HCT116 (cell line): ENCODE measurements at regions not wholly inside any gene's neighbourhood (a gene's known extent, or its start where the extent isn't known, plus 50 kb on each side); places are given as distances from the start of the nearest gene placed in this dataset.
"Not testable (repeated sequence)": the region's sequence is repeated elsewhere in the genome, so short reads cannot be mapped to it uniquely, and the experiment has no call there.

Experiments used
- ATAC-seq: fragments of 200-7000 bp; cut with Tn5 transposase; 2 replicates; pipeline ENCODE4 v1.9.1; 2020; ENCODE audit warnings: mild to moderate bottlenecking, moderate library complexity
- BruUV-seq: library from RNA; stranded (reverse); fragments of 400-500 nt; replicated peaks from 2 replicates; lab custom pipeline; 2021; lab: Mats Ljungman, UMichigan
- CTCF ChIA-PET: fragments of 300-600 bp; sonication (Branson Sonifier 250); formaldehyde crosslinking; loops from one replicate; lab custom pipeline; 2021; ENCODE audit warnings: antibody characterized with exemption; lab: Charles Lee
- POLR2A ChIA-PET: fragments of 300-600, 350-600 bp; sonication (Branson Sonifier 250); formaldehyde crosslinking; loops from one replicate; lab custom pipeline; 2021; ENCODE audit warnings: antibody characterized with exemption; lab: Charles Lee
- RAD21 ChIA-PET, 2 experiments: fragments of 300-600 bp; sonication (Branson Sonifier 250); formaldehyde crosslinking; loops; one replicate each; lab custom pipeline; 2023; ENCODE audit warnings: low total read pairs in 2 of 2; ENCODE audit not compliant: uncharacterized antibody in 2 of 2, unreplicated experiment in 2 of 2, low non-redundant PET in 1 of 2; lab: Charles Lee
- DNase-seq: peaks from one replicate; pipeline ENCODE4 v3.0.0-alpha.2; 2010; ENCODE audit warnings: low read depth, low spot score
- H2AFZ ChIP-seq: fragments of 200-600 bp; shearing (Covaris generic), sonication (generic); 2 replicates; pipeline ENCODE4 v1.6.1; 2017; ENCODE audit warnings: low read depth, mixed run types, mixed read lengths, antibody characterized with exemption, low read length; ENCODE audit not compliant: poor library complexity, severe bottlenecking
- H3K27ac ChIP-seq: 2 replicates; pipeline ENCODE4 v1.5.1; 2012; ENCODE audit warnings: low read depth, low read length
- H3K27me3 ChIP-seq: fragments of 200-600 bp; sonication (generic); 2 replicates; pipeline ENCODE4 v1.6.1; 2016; ENCODE audit warnings: mixed run types, low read length, mixed read lengths; ENCODE audit not compliant: insufficient read depth
- H3K36me3 ChIP-seq, 2 experiments: fragments of 200-500 bp in 1 of 2; fragments of 200-600 bp in 1 of 2; sonication (Bioruptor generic) in 1 of 2; sonication (generic) in 1 of 2; 2 replicates each; pipeline versions ENCODE4 v1.5.1 to v1.6.1; 2014 to 2016; ENCODE audit warnings: low read length in 2 of 2, inconsistent platforms in 1 of 2, mixed read lengths in 1 of 2, mixed run types in 1 of 2; ENCODE audit not compliant: insufficient read depth in 2 of 2, control insufficient read depth in 1 of 2
- H3K4me1 ChIP-seq, 2 experiments: fragments of 200-600 bp in 1 of 2; sonication (generic) in 1 of 2; 2 replicates each; pipeline versions ENCODE4 v1.5.1 to v1.6.1; 2012 to 2017; ENCODE audit warnings: low read length in 2 of 2, inconsistent platforms in 1 of 2, mild to moderate bottlenecking in 1 of 2, mixed read lengths in 1 of 2, mixed run types in 1 of 2, moderate library complexity in 1 of 2; ENCODE audit not compliant: insufficient read depth in 2 of 2, control insufficient read depth in 1 of 2
- H3K4me2 ChIP-seq: fragments of 200-600 bp; sonication (generic); 2 replicates; pipeline ENCODE4 v1.6.1; 2017; ENCODE audit warnings: mixed run types, low read length, mixed read lengths
- H3K4me3 ChIP-seq, 2 experiments: fragments of 200-600 bp in 1 of 2; sonication (generic) in 1 of 2; replicated peaks in 1 of 2; 2 replicates each; pipeline ENCODE4 v1.5.1; 2011 to 2016; ENCODE audit warnings: low read length in 2 of 2, control low read depth in 1 of 2, low read depth in 1 of 2, mild to moderate bottlenecking in 1 of 2, mixed read lengths in 1 of 2, mixed run types in 1 of 2
- H3K79me2 ChIP-seq: fragments of 200-600 bp; sonication (generic); 2 replicates; pipeline ENCODE4 v1.6.1; 2017; ENCODE audit warnings: mild to moderate bottlenecking, mixed run types, low read length, moderate library complexity, mixed read lengths; ENCODE audit not compliant: insufficient read depth
- H3K9ac ChIP-seq: fragments of 200-600 bp; sonication (generic); 2 replicates; pipeline ENCODE4 v1.6.1; 2016; ENCODE audit warnings: low read length, mixed read lengths
- H3K9me2 ChIP-seq: fragments of 200-600 bp; sonication (generic), shearing (Covaris generic); 2 replicates; pipeline ENCODE4 v1.6.1; 2017; ENCODE audit warnings: mixed run types, mild to moderate bottlenecking, moderate library complexity; ENCODE audit not compliant: insufficient read depth
- H3K9me3 ChIP-seq, 2 experiments: fragments of 200-500 bp in 1 of 2; fragments of 200-600 bp in 1 of 2; sonication (Bioruptor generic) in 1 of 2; sonication (generic) in 1 of 2; 2 replicates each; pipeline ENCODE4 v1.6.1; 2014 to 2017; ENCODE audit warnings: low read length in 2 of 2, mixed read lengths in 2 of 2, inconsistent platforms in 1 of 2, low read depth in 1 of 2, mild to moderate bottlenecking in 1 of 2, mixed run types in 1 of 2, moderate library complexity in 1 of 2; ENCODE audit not compliant: control insufficient read depth in 1 of 2, insufficient read depth in 1 of 2
- H4K20me1 ChIP-seq: fragments of 200-600 bp; sonication (generic), shearing (Covaris generic); 2 replicates; pipeline ENCODE4 v1.6.1; 2017; ENCODE audit warnings: mixed run types, mild to moderate bottlenecking, moderate library complexity; ENCODE audit not compliant: insufficient read depth
- CEBPB ChIP-seq: IDR thresholded peaks from 2 replicates; pipeline ENCODE4 v1.6.1; 2012; ENCODE audit warnings: low read depth
- ELF1 ChIP-seq: IDR thresholded peaks from 2 replicates; pipeline ENCODE4 v1.6.1; 2012; ENCODE audit warnings: low read depth, borderline replicate concordance
- FOSL1 ChIP-seq: IDR thresholded peaks from 2 replicates; pipeline ENCODE4 v1.6.1; 2012; ENCODE audit warnings: low read depth
- MAX ChIP-seq: IDR thresholded peaks from 2 replicates; pipeline ENCODE4 v1.6.1; 2012
- RAD21 ChIP-seq: IDR thresholded peaks from 2 replicates; pipeline ENCODE4 v1.6.1; 2012; ENCODE audit warnings: low read depth, mild to moderate bottlenecking
- ZNF274 ChIP-seq: fragments of 200-500 bp; sonication (Bioruptor generic); IDR thresholded peaks from 2 replicates; pipeline ENCODE4 v1.6.1; 2014; ENCODE audit warnings: mild to moderate bottlenecking, low read depth, low read length, inconsistent platforms
- intact Hi-C: fragments of 100-400 bp; cut with micrococcal nuclease; formaldehyde crosslinking; loops from 2 replicates; pipeline ENCODE4 v1.10.0; 2022
- TF ChIP-seq, protein P1 (sequence below): IDR thresholded peaks from 2 replicates; pipeline ENCODE4 v1.6.1; 2012; ENCODE audit warnings: low read depth

- TF ChIP-seq, protein P1, sequence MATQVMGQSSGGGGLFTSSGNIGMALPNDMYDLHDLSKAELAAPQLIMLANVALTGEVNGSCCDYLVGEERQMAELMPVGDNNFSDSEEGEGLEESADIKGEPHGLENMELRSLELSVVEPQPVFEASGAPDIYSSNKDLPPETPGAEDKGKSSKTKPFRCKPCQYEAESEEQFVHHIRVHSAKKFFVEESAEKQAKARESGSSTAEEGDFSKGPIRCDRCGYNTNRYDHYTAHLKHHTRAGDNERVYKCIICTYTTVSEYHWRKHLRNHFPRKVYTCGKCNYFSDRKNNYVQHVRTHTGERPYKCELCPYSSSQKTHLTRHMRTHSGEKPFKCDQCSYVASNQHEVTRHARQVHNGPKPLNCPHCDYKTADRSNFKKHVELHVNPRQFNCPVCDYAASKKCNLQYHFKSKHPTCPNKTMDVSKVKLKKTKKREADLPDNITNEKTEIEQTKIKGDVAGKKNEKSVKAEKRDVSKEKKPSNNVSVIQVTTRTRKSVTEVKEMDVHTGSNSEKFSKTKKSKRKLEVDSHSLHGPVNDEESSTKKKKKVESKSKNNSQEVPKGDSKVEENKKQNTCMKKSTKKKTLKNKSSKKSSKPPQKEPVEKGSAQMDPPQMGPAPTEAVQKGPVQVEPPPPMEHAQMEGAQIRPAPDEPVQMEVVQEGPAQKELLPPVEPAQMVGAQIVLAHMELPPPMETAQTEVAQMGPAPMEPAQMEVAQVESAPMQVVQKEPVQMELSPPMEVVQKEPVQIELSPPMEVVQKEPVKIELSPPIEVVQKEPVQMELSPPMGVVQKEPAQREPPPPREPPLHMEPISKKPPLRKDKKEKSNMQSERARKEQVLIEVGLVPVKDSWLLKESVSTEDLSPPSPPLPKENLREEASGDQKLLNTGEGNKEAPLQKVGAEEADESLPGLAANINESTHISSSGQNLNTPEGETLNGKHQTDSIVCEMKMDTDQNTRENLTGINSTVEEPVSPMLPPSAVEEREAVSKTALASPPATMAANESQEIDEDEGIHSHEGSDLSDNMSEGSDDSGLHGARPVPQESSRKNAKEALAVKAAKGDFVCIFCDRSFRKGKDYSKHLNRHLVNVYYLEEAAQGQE, result no peak
- TF ChIP-seq RAD21 (no peak), FOSL1 (no peak), MAX (no peak), ZNF274 (no peak), ELF1 (no peak), CEBPB (no peak)
Observed at GRCh38 chr20:47922269-47922668, 137.0 kb upstream of the SULF2 start (continued).

- ATAC-seq, result not testable (repeated sequence)
Observed at GRCh38 chr20:47921829-47922228, 136.5 kb upstream of the SULF2 start.

More at GRCh38 chr20:47921829-47922228, 136.5 kb upstream of the SULF2 start:
- Histone ChIP-seq H3K27me3 (peaks cover 19% of the 10 kb centered on the region), H3K9me3 (peaks cover 12 to 14% of the 10 kb centered on the region in 2 experiments; a peak in 2 of 4 replicates)
- H2AFZ ChIP-seq, intact Hi-C loops, H3K36me3 ChIP-seq, DNase-seq, H3K4me1 ChIP-seq, H3K4me3 ChIP-seq, H3K4me2 ChIP-seq, H3K9ac ChIP-seq, RAD21 ChIA-PET, CTCF ChIA-PET, H3K27ac ChIP-seq, BruUV-seq, H3K79me2 ChIP-seq, POLR2A ChIA-PET, H3K9me2 ChIP-seq, H4K20me1 ChIP-seq: not testable (repeated sequence)
